SK-N-MC (cell line): ENCODE measurements at regions not wholly inside any gene's neighbourhood (a gene's known extent, or its start where the extent isn't known, plus 50 kb on each side); places are given as distances from the start of the nearest gene placed in this dataset.
"Not testable (repeated sequence)": the region's sequence is repeated elsewhere in the genome, so short reads cannot be mapped to it uniquely, and the experiment has no call there.

Experiments
- DNase-seq: peaks from one replicate; pipeline ENCODE4 v3.0.0-alpha.2; 2011; ENCODE audit warnings: low read depth, low spot score
- H3K27ac ChIP-seq: fragments of 200-600 bp; sonication (generic); 2 replicates; pipeline ENCODE4 v1.5.1; 2016; ENCODE audit warnings: mixed run types
- H3K36me3 ChIP-seq: fragments of 200-600 bp; sonication (generic); 2 replicates; pipeline ENCODE4 v1.6.1; 2017; ENCODE audit warnings: antibody characterized with exemption, low read length, mixed read lengths; ENCODE audit not compliant: insufficient read depth
- H3K4me3 ChIP-seq: fragments of 200-600 bp; sonication (generic); 2 replicates; pipeline ENCODE4 v1.5.1; 2016
- H3K9ac ChIP-seq: fragments of 200-600 bp; sonication (generic); 2 replicates; pipeline ENCODE4 v1.8.0; 2017; ENCODE audit warnings: mixed run types, mixed read lengths; ENCODE audit not compliant: insufficient read length
- H3K9me3 ChIP-seq: fragments of 200-600 bp; sonication (generic); 2 replicates; pipeline ENCODE4 v1.6.1; 2017; ENCODE audit warnings: low read depth, mild to moderate bottlenecking, antibody characterized with exemption, low read length, moderate library complexity, mixed read lengths

- H3K27ac ChIP-seq, H3K4me3 ChIP-seq, H3K9me3 ChIP-seq, DNase-seq, H3K9ac ChIP-seq: not testable (repeated sequence)
- peaks cover 31% of the 10 kb centered on the region; the same call in 1 of the 2 replicates for H3K36me3 ChIP-seq
These were observed 104.1 kb downstream of the ARHGAP11B start for GRCh38 chr15:30729880-30730590.

- H3K9ac ChIP-seq, H3K4me3 ChIP-seq, DNase-seq, H3K9me3 ChIP-seq, H3K27ac ChIP-seq: not testable (repeated sequence)
- peaks cover 30% of the 10 kb centered on the region; the same call in 1 of the 2 replicates for H3K36me3 ChIP-seq
These were observed 104.7 kb downstream of the ARHGAP11B start for GRCh38 chr15:30730633-30731032.

GRCh38 chr15:30732100-30732499 is 106.2 kb downstream of the ARHGAP11B start:
- H3K4me3 ChIP-seq, H3K9ac ChIP-seq, DNase-seq, H3K27ac ChIP-seq, H3K9me3 ChIP-seq: not testable (repeated sequence)
- H3K36me3 ChIP-seq = peaks cover 26% of the 10 kb centered on the region; the same call in 1 of the 2 replicates

- not testable (repeated sequence) for H3K27ac ChIP-seq, DNase-seq, H3K9me3 ChIP-seq, H3K9ac ChIP-seq, H3K4me3 ChIP-seq
- peaks cover 17% of the 10 kb centered on the region; the same call in 1 of the 2 replicates for H3K36me3 ChIP-seq
These were observed 110.1 kb downstream of the ARHGAP11B start for GRCh38 chr15:30735884-30736564.

- not testable (repeated sequence) for H3K9me3 ChIP-seq, H3K27ac ChIP-seq, H3K4me3 ChIP-seq, H3K9ac ChIP-seq, H3K36me3 ChIP-seq, DNase-seq
These were observed 116.9 kb downstream of the ARHGAP11B start for GRCh38 chr15:30742796-30743195.

- not testable (repeated sequence) for H3K4me3 ChIP-seq, H3K27ac ChIP-seq, H3K36me3 ChIP-seq, H3K9ac ChIP-seq, DNase-seq, H3K9me3 ChIP-seq
These were observed 123.1 kb downstream of the ARHGAP11B start for GRCh38 chr15:30749048-30749447.

GRCh38 chr15:30755036-30755687 is 129.2 kb downstream of the ARHGAP11B start:
- not testable (repeated sequence) for H3K9me3 ChIP-seq, H3K9ac ChIP-seq, H3K4me3 ChIP-seq, H3K27ac ChIP-seq, DNase-seq, H3K36me3 ChIP-seq

- not testable (repeated sequence) for H3K9me3 ChIP-seq, H3K4me3 ChIP-seq, H3K27ac ChIP-seq, H3K36me3 ChIP-seq, DNase-seq, H3K9ac ChIP-seq
These were observed 134.7 kb downstream of the ARHGAP11B start for GRCh38 chr15:30760633-30761032.

- H3K4me3 ChIP-seq, DNase-seq, H3K36me3 ChIP-seq, H3K9me3 ChIP-seq, H3K27ac ChIP-seq, H3K9ac ChIP-seq: not testable (repeated sequence)
These were observed 135.4 kb downstream of the ARHGAP11B start for GRCh38 chr15:30761365-30761764.

- not testable (repeated sequence) for H3K9ac ChIP-seq, H3K36me3 ChIP-seq, DNase-seq, H3K27ac ChIP-seq, H3K9me3 ChIP-seq, H3K4me3 ChIP-seq
These were observed 134.2 kb upstream of the FAN1 start for GRCh38 chr15:30769390-30770124.
